Daoy (cell line): ENCODE measurements at regions not wholly inside any gene's neighbourhood (a gene's known extent, or its start where the extent isn't known, plus 50 kb on each side); places are given as distances from the start of the nearest gene placed in this dataset.

Experiments
- DNase-seq: peaks from one replicate; pipeline ENCODE4 v3.0.0-alpha.2; 2015; ENCODE audit warnings: low read depth

- DNase-seq: no peak
These were observed 55.5 kb upstream of the SLC8A1 start for GRCh38 chr2:40507432-40507831.

DNA sequence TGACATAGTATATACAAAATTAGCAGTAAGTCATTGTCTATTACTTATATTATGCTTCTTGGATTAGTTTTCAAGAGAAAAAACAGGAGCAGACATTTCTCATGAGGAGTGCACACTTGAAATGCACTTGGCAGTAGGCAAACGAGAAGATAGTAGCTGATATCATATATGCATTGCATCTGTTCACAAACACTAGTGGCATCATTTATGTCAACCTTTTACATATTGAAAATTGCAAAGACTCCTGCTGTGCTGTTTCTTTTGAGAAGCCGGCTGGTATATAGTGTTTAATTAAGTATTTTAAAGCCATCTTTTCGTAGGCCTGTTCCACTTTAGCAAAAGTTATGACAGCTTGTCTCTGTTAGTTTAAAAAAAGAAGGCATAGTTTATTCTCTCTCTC, 58.4 kb upstream of the SLC8A1 start:
- DNase-seq: no peak

DNA sequence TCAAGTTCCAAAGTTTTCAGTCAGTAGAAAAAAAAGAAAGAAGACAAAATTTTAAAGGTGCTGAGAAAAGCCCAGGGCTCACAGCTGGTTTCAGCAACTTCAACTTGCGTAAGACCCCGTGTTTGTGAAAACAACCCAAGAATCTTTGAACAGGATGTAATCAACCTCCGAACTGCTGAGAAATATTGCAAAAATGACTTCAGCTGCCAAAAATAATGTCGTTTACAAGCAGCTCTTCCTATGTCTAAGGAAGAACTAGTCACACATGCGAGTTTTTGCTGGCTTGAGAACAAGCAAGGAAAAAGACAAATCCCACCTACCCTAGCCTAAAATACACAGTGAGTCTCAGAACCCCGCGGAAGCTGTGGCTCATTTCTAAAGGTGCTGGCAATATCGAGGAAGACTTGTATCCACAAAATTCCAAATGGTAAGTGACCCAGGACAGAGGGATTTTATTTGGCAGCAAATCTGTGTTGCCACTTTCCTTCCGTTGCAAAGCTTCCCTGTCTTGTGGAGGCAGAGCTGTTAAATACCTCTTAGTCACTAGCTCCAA, 59.8 kb upstream of the SLC8A1 start:
- DNase-seq: peak; percentile 2

- DNase-seq: no peak
These were observed 60.4 kb upstream of the SLC8A1 start for GRCh38 chr2:40512256-40512655.

- no peak for DNase-seq
These were observed 61.3 kb upstream of the SLC8A1 start for GRCh38 chr2:40513201-40513600.

- no peak for DNase-seq
These were observed 64.7 kb upstream of the SLC8A1 start for GRCh38 chr2:40516604-40517003.

DNA sequence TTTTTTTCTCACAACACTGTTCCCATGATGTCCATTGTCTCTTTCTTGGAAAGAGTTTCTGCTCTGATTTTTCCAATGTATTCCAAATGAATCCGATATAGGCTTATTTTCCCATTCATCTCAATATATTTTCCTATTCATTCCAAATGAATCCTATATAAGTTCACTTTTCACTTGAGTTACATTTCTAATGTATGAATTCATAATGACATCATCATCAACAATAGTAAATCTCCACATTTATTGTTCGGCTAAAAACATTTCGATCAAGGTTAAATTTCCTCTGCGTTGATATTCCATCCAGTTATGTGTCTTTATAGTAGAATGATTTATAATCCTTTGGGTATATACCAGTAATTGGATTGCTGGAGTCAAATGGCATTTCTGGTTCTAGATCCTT, 76.7 kb upstream of the SLC8A1 start:
- DNase-seq: no peak

GRCh38 chr2:40531359-40531758, 79.5 kb upstream of the SLC8A1 start:
- no peak for DNase-seq

DNA sequence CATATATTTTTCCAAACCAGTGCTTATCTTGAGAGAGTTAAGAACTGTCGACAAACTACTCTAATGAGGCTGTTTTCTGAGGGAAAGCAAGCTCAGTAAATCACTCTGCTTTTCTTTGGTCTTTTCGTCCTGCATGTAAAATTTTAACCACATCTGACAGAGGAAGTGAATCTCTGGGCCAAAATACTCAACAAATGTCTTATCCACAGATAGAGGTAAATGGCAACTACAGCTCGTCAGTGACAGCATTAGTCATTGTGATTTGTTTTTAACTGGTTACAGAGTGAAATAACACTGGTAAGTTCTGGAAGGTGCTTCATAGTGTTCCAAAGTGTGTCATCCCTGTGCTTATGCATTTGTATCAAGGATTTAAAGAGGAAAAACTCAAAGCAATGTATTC, 82.6 kb upstream of the SLC8A1 start:
- no peak for DNase-seq

DNA sequence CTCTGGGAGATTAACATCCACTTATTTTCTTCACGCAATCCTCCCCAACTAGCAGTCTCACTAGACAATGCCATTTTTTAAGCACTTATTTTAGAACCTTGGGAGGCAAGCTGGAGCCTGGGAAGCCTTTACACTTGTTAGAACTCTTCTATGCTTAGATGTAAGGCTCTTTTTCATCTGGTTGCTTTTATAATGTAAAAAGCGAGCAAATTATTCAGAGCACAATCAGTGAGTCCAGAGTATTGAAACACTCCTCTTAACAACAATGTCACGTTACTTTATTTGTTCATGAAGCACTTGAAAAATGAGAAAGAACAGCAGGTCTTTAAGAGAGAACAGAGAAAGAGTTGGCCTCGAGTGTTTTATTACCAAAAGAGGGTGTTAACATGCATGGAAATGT, 84.1 kb upstream of the SLC8A1 start:
- no peak for DNase-seq

DNA sequence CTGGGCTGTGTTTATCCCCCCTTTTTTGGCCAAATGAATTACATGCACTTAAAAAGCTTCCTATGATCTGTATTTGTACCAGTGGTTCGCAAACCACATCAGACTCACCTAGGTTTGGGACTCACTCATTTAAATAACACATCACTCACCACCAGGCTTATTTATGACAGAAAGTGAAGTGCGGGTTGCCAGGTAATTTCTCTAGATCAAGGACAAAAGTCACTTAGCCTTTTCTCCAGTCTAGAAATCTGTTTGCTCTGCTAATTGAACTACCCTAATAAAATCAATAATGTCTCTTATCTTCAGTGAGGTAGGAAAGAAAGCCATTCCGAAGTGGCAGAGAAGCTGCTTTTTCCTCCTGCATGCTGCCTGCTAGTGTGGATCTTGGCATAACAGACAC, 88.1 kb upstream of the SLC8A1 start:
- no peak for DNase-seq

DNA sequence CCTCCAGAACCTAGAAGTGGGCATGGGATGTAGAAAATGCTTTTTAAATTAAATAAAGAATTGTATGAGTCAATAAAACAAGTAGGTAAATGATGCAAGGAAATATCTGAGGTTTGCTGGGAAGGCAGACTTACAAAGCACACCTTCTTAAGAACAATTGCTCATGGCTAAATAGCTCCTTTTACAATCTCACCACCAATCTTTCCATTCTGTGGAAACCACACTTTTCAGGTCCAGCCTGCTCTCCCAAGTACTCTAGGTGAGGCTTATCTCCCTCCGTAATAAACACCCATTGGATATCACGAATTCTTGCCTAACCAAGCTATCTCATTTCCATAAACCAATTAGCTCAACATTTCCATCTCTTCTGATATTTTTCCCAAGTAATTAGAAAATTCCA, 91.5 kb upstream of the SLC8A1 start:
- DNase-seq: no peak

- no peak for DNase-seq
These were observed 92.2 kb upstream of the SLC8A1 start for GRCh38 chr2:40544072-40544471.

DNA sequence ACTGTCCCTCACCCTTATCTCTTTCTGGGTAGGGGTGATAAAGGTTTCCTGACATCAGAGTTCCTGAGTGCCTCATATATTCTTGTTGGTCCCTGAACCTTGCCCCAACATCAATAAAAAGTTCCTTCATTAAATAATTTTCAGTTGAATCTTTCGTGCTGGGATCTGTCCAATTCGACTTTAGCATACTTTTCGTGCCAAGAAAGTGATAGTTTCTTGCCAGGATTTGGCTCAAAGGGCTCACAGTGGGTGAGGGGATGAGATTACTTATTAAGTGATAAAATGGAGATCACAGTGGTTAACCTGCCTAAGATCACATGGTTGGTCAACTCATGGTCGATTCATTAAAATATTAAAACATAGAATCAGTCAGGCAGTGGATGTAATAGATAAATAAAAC, 93.8 kb upstream of the SLC8A1 start:
- no peak for DNase-seq

DNA sequence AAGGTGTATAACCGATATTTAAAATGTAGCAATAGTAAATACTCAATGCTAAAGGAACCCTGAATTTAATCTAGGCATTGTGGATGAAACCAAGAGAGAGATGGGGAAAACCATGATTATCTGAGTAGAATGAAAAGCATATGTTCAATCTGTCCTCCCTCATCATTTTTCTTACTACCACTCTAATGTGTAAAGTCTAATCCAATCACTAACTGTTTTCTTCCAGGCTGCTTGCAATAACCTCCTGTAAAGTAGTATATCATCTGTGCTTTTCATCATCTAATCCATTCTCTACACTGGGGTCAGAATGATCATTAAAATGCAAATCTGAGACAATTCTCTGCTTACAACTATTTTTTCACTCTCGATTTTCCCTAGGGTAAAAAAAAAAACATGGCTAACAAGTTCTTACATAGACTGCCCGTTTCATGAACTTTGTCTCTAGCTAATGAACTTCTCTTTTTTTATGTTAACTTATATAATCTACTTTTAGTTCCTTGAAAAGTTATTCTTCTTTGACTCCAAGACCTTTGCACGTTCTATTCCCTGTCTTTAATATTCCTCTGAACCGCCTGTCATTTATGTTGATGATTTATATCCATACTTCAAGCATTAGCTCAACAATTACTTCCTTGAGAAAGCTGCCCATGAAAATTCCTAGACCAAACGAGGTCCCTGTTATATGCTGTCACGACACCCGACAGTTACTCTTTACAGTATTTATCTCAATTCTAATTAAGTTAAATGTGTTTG, 94.7 kb upstream of the SLC8A1 start:
- DNase-seq: no peak

DNA sequence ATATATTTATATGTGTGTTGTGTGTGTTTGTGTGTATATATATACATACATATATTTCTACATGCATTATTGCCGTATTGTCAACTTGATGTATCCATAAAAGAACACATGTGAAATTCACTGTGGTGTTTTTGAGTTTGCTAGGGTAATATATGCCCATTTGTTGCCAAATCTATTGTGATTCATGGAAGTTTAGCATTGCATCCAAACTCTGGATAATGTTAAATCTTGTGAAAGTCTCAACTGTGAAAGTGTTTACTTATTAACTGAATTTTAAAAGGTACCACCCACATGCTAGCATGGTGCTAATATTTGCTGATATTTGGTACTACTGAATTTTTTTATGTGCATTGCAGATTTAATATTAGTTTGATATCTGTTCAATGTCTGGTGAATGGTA, 96.6 kb upstream of the SLC8A1 start:
- DNase-seq: no peak

- DNase-seq: no peak
These were observed 98.2 kb upstream of the SLC8A1 start for GRCh38 chr2:40550085-40550484.

DNA sequence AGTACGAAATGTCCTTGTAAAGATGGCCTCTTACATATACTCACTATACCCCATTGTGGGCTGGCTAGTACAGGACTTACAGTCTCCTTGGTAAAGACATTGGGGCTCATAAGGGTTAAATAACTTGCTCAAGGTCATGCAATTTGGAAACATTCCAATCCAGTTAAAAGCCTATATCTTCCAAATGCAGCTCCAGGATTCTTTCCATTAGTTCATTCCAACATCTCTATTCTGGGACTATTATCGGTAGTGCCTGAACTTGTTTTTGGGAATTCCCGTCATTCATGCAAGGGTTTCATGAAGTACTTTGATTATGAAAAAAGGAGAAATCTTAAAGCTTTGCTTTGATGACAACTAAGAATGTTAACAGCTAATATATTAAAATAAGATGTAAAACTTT, 99.2 kb upstream of the SLC8A1 start:
- DNase-seq: no peak

DNA sequence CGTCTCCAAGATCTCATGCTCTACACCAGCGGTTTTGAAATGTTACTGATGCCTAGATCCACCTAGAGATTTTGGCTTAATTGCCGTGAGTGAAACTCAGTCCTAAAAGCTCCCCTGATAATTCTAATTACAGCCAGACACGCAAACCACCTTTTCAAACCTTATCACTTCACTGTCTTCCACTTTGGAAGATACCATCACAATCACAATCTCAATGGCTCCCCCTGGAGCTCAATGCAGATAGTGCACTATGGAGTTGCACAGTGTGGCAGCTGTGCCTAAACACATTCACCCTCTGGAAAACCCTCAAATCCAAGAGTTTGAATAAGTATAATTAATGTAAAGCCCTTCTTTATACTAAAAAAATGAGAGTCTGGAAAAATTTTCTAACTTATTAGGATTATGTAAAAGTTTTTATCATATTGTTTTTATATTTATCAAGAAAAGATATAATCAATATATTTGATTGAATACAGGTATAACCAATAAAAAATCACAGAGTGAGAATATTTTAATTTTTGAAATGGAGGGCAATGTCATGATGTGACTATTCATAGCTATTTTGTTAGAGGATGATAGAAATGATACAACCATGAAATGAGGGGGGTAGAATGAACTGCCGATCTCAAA, 102.9 kb upstream of the SLC8A1 start:
- peak; percentile 64 for DNase-seq

DNA sequence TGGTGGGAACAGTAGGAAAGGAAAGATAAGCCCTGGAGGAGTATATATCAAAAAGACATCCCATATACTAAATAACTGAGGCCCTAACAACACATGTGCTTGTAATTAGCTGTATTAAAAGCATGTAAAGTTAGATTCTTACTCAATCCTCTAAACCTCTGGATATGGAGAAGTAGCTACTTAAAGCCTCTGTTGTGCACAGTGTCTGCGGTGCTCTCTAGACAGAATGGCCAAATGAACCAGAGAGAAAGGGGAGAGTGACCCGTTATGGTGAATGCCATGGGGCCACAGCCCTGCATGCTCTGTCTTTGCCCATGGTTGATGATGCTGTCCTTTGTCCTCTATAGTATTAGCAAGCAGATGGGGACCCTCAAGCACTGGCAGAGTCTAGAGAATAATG, 104.4 kb upstream of the SLC8A1 start:
- DNase-seq: no peak

GRCh38 chr2:40556739-40557138, 104.8 kb upstream of the SLC8A1 start:
- peak; percentile 2 for DNase-seq

GRCh38 chr2:40558761-40559160, 106.9 kb upstream of the SLC8A1 start:
- DNase-seq: no peak

GRCh38 chr2:40559175-40559574, 107.3 kb upstream of the SLC8A1 start:
- peak; percentile 2 for DNase-seq

DNA sequence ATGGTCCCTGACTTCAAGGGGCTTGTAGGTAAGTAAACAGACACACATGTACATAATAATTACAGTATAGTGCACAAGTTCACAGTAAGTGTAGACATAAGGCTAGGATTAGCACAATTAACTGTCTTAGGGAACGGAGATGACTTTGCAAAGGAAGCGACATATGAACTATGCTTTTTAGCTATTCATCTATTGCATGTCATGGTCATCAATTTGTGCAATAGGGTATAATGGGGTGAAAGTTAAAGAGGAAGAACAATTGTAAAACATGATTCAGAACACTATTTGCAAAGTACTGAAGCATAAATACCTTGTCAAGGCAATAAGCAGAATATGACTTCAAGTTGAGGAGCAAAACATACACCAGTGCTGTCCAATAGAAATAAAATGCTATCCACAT, 112.3 kb upstream of the SLC8A1 start:
- DNase-seq: no peak
